AG04449 (cell line): ENCODE measurements at regions not wholly inside any gene's neighbourhood (a gene's known extent, or its start where the extent isn't known, plus 50 kb on each side); places are given as distances from the start of the nearest gene placed in this dataset.

Experiments
- CTCF ChIA-PET: fragments of 350-600 bp; formaldehyde crosslinking; extraction: SDS; loops from one replicate; lab custom pipeline; 2021; ENCODE audit warnings: antibody characterized with exemption; lab: Yijun Ruan, JAX
- POLR2A ChIA-PET: fragments of 400-600, 350-600 bp; formaldehyde crosslinking; extraction: SDS; loops from one replicate; lab custom pipeline; 2020; ENCODE audit warnings: antibody characterized with exemption, inconsistent platforms; lab: Yijun Ruan, JAX
- DNase-seq: peaks from one replicate; pipeline ENCODE4 v3.0.0-alpha.2; 2010; ENCODE audit warnings: low read depth, low spot score
- H3K4me3 ChIP-seq: 2 replicates; pipeline ENCODE4 v1.5.1; 2011; ENCODE audit warnings: low read depth, mild to moderate bottlenecking, control low read depth, low read length
- TF ChIP-seq, protein P1 (sequence below): IDR thresholded peaks from one replicate; pipeline ENCODE4 v1.5.1; 2011; ENCODE audit warnings: mild to moderate bottlenecking, moderate library complexity, low read length, control low read depth, inconsistent platforms; ENCODE audit not compliant: insufficient read depth; ENCODE audit errors: missing control alignments

- ChIA-PET POLR2A (no interaction called here), CTCF (no interaction called here)
- TF ChIP-seq, protein P1, sequence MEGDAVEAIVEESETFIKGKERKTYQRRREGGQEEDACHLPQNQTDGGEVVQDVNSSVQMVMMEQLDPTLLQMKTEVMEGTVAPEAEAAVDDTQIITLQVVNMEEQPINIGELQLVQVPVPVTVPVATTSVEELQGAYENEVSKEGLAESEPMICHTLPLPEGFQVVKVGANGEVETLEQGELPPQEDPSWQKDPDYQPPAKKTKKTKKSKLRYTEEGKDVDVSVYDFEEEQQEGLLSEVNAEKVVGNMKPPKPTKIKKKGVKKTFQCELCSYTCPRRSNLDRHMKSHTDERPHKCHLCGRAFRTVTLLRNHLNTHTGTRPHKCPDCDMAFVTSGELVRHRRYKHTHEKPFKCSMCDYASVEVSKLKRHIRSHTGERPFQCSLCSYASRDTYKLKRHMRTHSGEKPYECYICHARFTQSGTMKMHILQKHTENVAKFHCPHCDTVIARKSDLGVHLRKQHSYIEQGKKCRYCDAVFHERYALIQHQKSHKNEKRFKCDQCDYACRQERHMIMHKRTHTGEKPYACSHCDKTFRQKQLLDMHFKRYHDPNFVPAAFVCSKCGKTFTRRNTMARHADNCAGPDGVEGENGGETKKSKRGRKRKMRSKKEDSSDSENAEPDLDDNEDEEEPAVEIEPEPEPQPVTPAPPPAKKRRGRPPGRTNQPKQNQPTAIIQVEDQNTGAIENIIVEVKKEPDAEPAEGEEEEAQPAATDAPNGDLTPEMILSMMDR, result no peak
- no peak for DNase-seq
- H3K4me3 ChIP-seq, result no peak overlapping the region
Measured at GRCh38 chr14:34003691-34004090, 52.8 kb upstream of the EGLN3 start.

GRCh38 chr14:34003082-34003668 lies 52.3 kb upstream of the EGLN3 start:
- ChIA-PET POLR2A (no interaction called here), CTCF (no interaction called here)
- no peak overlapping the region for H3K4me3 ChIP-seq
- DNase-seq, result no peak
- TF ChIP-seq, protein P1, result no peak
